HUES6 (cell line): ENCODE measurements at regions not wholly inside any gene's neighbourhood (a gene's known extent, or its start where the extent isn't known, plus 50 kb on each side); places are given as distances from the start of the nearest gene placed in this dataset.

Source experiments
- H3K27ac ChIP-seq: 2 replicates; pipeline ENCODE4 v1.7.0; 2013; ENCODE audit warnings: low read depth, mild to moderate bottlenecking, low read length, inconsistent platforms
- H3K27me3 ChIP-seq: 2 replicates; pipeline ENCODE4 v1.6.1; 2013; ENCODE audit warnings: low read length; ENCODE audit not compliant: control insufficient read depth, insufficient read depth
- H3K36me3 ChIP-seq: 2 replicates; pipeline ENCODE4 v1.6.1; 2013; ENCODE audit warnings: low read length; ENCODE audit not compliant: control insufficient read depth, insufficient read depth
- H3K4me1 ChIP-seq: 2 replicates; pipeline ENCODE4 v1.6.1; 2013; ENCODE audit warnings: low read length; ENCODE audit not compliant: control insufficient read depth, insufficient read depth
- H3K4me3 ChIP-seq: 2 replicates; pipeline ENCODE4 v1.5.1; 2013; ENCODE audit warnings: low read depth, low read length
- H3K9ac ChIP-seq: one replicate; pipeline ENCODE4 v1.6.1; 2013; ENCODE audit warnings: mild to moderate bottlenecking, low read length
- H3K9me3 ChIP-seq: 2 replicates; pipeline ENCODE4 v1.6.1; 2013; ENCODE audit warnings: low read depth, low read length; ENCODE audit not compliant: control insufficient read depth, insufficient read depth

GRCh38 chr4:104964410-104965175 lies 182.1 kb upstream of the TET2 start:
- H3K4me3 ChIP-seq: no peak overlapping the region
- H3K9ac ChIP-seq: no peak overlapping the region
- H3K36me3 ChIP-seq: no peaks in the 10 kb centered on the region
- H3K27me3 ChIP-seq: no peaks in the 10 kb centered on the region
- H3K4me1 ChIP-seq: no peaks in the 10 kb centered on the region
- no peak overlapping the region for H3K27ac ChIP-seq
- peaks cover 7% of the 10 kb centered on the region for H3K9me3 ChIP-seq

DNA sequence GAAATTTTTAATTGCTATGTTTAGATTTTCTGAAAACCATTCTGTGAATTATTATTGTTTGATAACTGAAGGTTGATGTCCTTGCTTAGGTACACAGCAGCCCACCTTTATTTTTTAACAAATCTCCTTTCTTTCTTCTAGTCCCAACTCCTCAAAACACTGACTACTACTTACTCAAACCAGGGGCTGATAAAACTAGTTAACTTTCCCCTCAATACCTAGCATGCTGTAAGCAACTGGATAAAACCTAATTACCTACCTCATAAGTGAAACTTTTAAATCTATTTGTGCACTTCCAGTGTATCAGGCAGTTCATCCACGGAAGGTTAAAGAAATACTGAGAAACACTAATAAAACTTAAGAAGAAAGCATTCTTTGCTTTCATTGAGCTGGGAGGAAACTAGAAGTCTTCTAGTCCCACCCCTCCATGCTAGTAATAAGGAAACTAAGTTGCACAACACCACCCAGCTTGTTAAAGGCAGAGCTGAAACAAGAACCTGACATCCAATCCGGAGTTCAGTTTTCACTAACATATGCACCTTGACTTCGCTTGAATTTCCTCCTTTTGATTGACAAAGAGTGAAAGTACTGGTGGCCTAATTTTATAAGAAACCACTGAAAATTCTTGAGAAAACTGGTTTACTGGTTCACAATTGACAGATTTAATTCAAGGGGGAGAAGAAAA lies 180.2 kb upstream of the TET2 start:
- no peak overlapping the region for H3K4me3 ChIP-seq
- H3K27me3 ChIP-seq: no peaks in the 10 kb centered on the region
- H3K36me3 ChIP-seq: no peaks in the 10 kb centered on the region
- H3K9ac ChIP-seq: no peak overlapping the region
- H3K9me3 ChIP-seq: peaks cover 2% of the 10 kb centered on the region; the same call in 1 of the 2 replicates
- H3K4me1 ChIP-seq: no peaks in the 10 kb centered on the region
- H3K27ac ChIP-seq: no peak overlapping the region

- Histone ChIP-seq H3K27me3 (no peaks in the 10 kb centered on the region), H3K4me3 (no peak overlapping the region), H3K9me3 (no peaks in the 10 kb centered on the region), H3K9ac (no peak overlapping the region), H3K4me1 (no peaks in the 10 kb centered on the region), H3K27ac (no peak overlapping the region), H3K36me3 (no peaks in the 10 kb centered on the region)
Observed at GRCh38 chr4:104967034-104967401, 179.7 kb upstream of the TET2 start.

DNA sequence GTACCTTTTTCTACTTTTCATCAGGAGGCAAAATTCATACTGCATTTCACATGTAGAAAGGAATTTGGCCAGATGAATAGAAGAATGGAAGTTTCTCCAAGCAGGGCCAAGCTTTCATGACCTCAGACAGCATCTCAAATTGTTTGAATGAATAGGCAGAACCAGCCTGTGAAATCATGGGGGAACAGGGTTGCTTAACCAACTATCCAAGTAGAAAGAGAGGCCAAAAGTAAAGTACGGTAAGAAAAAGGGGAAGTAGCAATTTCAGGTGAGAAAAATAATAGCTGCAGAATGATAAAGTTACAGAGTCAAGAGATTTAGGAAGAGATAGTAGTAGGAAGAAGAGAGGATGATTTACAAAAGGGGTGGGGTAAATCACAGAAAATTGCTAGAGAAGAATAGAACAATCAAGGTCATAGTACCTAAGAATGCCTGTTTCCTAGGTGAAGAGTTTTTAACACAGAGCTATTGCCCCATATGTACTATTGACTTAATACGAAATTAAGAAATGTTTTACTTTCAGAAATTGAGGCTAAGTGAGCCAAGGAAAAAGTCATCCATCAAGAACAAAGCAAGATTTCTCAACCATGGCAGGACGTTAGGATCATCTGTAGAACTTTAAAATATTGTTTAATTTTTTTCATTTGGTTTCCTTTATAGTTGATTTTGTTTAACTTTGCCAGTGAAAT lies 177.1 kb upstream of the TET2 start:
- Histone ChIP-seq H3K4me1 (no peaks in the 10 kb centered on the region), H3K9me3 (no peaks in the 10 kb centered on the region), H3K27ac (no peak overlapping the region), H3K36me3 (no peaks in the 10 kb centered on the region), H3K4me3 (no peak overlapping the region), H3K27me3 (no peaks in the 10 kb centered on the region), H3K9ac (no peak overlapping the region)

DNA sequence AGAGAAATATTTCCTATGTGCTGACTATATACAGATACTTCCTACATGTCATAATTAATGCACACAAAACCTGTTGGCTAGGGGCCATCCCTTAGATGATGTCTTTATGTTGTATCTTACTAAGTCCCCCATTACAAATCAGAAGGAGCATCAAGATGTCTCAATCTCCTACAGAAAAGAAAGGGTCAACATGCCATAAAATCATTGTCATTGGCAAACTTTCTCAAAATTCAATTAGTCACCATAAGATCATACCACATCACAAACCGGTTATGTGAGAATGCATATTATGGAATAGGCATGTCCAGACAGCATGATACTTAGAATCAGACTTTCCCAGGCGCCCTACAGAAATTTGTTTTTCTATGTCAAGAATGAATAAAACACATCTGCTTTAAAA lies 175.2 kb upstream of the TET2 start:
- Histone ChIP-seq H3K4me1 (no peaks in the 10 kb centered on the region), H3K4me3 (no peak overlapping the region), H3K9ac (no peak overlapping the region), H3K36me3 (no peaks in the 10 kb centered on the region), H3K27ac (no peak overlapping the region), H3K9me3 (no peaks in the 10 kb centered on the region), H3K27me3 (no peaks in the 10 kb centered on the region; the same call in 1 of the 2 replicates)

GRCh38 chr4:104973708-104974107 lies 173.0 kb upstream of the TET2 start:
- no peaks in the 10 kb centered on the region for H3K36me3 ChIP-seq
- no peak overlapping the region for H3K9ac ChIP-seq
- no peak overlapping the region for H3K4me3 ChIP-seq
- no peaks in the 10 kb centered on the region; the same call in 1 of the 2 replicates for H3K27me3 ChIP-seq
- H3K4me1 ChIP-seq: no peaks in the 10 kb centered on the region
- no peaks in the 10 kb centered on the region for H3K9me3 ChIP-seq
- H3K27ac ChIP-seq: no peak overlapping the region

DNA sequence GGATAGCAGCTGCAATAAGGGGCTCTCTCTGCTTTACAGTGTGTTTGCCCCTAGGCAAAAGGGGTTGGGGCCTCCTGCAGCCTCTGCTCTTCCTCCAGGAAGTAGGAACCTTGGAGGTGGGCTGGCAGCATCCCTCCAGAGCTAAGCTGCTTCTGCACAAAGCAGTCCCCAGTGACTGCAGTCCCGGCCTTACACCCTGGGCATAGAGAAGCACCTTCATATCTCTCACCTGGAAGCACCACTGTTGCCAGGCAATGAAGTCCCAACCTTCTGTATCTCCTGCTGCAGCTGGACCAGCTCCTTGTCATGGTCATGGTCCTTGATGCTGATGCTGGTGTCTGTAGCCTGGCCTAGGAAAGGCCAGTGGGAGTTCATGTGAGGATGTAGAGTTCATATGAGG lies 171.1 kb upstream of the TET2 start:
- H3K4me1 ChIP-seq: no peaks in the 10 kb centered on the region
- no peaks in the 10 kb centered on the region for H3K9me3 ChIP-seq
- no peaks in the 10 kb centered on the region for H3K36me3 ChIP-seq
- H3K9ac ChIP-seq: no peak overlapping the region
- H3K27me3 ChIP-seq: no peaks in the 10 kb centered on the region; the same call in 1 of the 2 replicates
- H3K4me3 ChIP-seq: no peak overlapping the region
- no peak overlapping the region for H3K27ac ChIP-seq

- no peak overlapping the region for H3K4me3 ChIP-seq
- no peaks in the 10 kb centered on the region for H3K9me3 ChIP-seq
- H3K4me1 ChIP-seq: no peaks in the 10 kb centered on the region
Observed at GRCh38 chr4:104976262-104976661, 170.4 kb upstream of the TET2 start.

GRCh38 chr4:104979083-104979760 lies 167.5 kb upstream of the TET2 start:
- no peaks in the 10 kb centered on the region for H3K36me3 ChIP-seq
- no peaks in the 10 kb centered on the region for H3K9me3 ChIP-seq
- H3K4me3 ChIP-seq: no peak overlapping the region
- H3K4me1 ChIP-seq: no peaks in the 10 kb centered on the region
- no peaks in the 10 kb centered on the region; the same call in 1 of the 2 replicates for H3K27me3 ChIP-seq
- H3K27ac ChIP-seq: no peak overlapping the region
- no peak overlapping the region for H3K9ac ChIP-seq

More at GRCh38 chr4:104976262-104976661, 170.4 kb upstream of the TET2 start:
- H3K9ac ChIP-seq: no peak overlapping the region
- no peak overlapping the region for H3K27ac ChIP-seq
- H3K36me3 ChIP-seq: no peaks in the 10 kb centered on the region
- H3K27me3 ChIP-seq: no peaks in the 10 kb centered on the region; the same call in 1 of the 2 replicates

GRCh38 chr4:104983615-104984179 lies 163.0 kb upstream of the TET2 start:
- H3K4me3 ChIP-seq: no peak overlapping the region
- no peaks in the 10 kb centered on the region for H3K4me1 ChIP-seq
- H3K9ac ChIP-seq: no peak overlapping the region
- peaks cover 7% of the 10 kb centered on the region; the same call in 1 of the 2 replicates for H3K27me3 ChIP-seq
- H3K36me3 ChIP-seq: no peaks in the 10 kb centered on the region
- H3K9me3 ChIP-seq: no peaks in the 10 kb centered on the region
- no peak overlapping the region for H3K27ac ChIP-seq
